Neuronal stem cell (in vitro differentiated cells): ENCODE measurements at regions not wholly inside any gene's neighbourhood (a gene's known extent, or its start where the extent isn't known, plus 50 kb on each side); places are given as distances from the start of the nearest gene placed in this dataset.
A peak's percentile ranks its signal among the peaks of the same experiment; 100 is the strongest.

Source experiments
- DNase-seq: peaks from one replicate; pipeline ENCODE4 v3.0.0-alpha.2; 2013; ENCODE audit warnings: low spot score
- H2AFZ ChIP-seq: one replicate; pipeline ENCODE4 v1.6.1; 2013; ENCODE audit warnings: mild to moderate bottlenecking, low read length, inconsistent platforms
- H2AK5ac ChIP-seq: 2 replicates; pipeline ENCODE4 v1.6.1; 2013; ENCODE audit warnings: low read depth, mild to moderate bottlenecking, inconsistent platforms, low read length, moderate library complexity, mixed read lengths
- H2BK120ac ChIP-seq: 2 replicates; pipeline ENCODE4 v1.6.1; 2013; ENCODE audit warnings: low read depth, mild to moderate bottlenecking, inconsistent platforms, low read length, moderate library complexity, mixed read lengths
- H2BK12ac ChIP-seq: one replicate; pipeline ENCODE4 v1.6.1; 2013; ENCODE audit warnings: low read length, inconsistent platforms
- H2BK15ac ChIP-seq: 2 replicates; pipeline ENCODE4 v1.6.1; 2013; ENCODE audit warnings: mild to moderate bottlenecking, low read length, inconsistent platforms, mixed read lengths
- H2BK5ac ChIP-seq: one replicate; pipeline ENCODE4 v1.6.1; 2013; ENCODE audit warnings: inconsistent platforms, mild to moderate bottlenecking, low read length, moderate library complexity
- H3K14ac ChIP-seq: one replicate; pipeline ENCODE4 v1.6.1; 2013; ENCODE audit warnings: low read length, inconsistent platforms
- H3K18ac ChIP-seq: 2 replicates; pipeline ENCODE4 v1.6.1; 2013; ENCODE audit warnings: low read length, inconsistent platforms
- H3K23ac ChIP-seq: 2 replicates; pipeline ENCODE4 v1.6.1; 2013; ENCODE audit warnings: low read depth, mild to moderate bottlenecking, mixed read lengths, low read length, inconsistent platforms; ENCODE audit not compliant: poor library complexity
- H3K27ac ChIP-seq: replicated peaks from 3 replicates; pipeline ENCODE4 v1.5.1; 2013; ENCODE audit warnings: low read length, inconsistent platforms
- H3K27me3 ChIP-seq, 3 experiments: 2 replicates each; pipeline ENCODE4 v1.6.1; 2013; ENCODE audit warnings: low read length in 3 of 3, mild to moderate bottlenecking in 2 of 3, inconsistent platforms in 1 of 3, low read depth in 1 of 3, mixed read lengths in 1 of 3, moderate library complexity in 1 of 3; ENCODE audit not compliant: control insufficient read depth in 3 of 3, insufficient read depth in 3 of 3
- H3K36me3 ChIP-seq, 2 donors: replicated peaks in 1 of 2; 2 replicates each; pipeline ENCODE4 v1.6.1; 2013; ENCODE audit warnings: low read length in 2 of 2; ENCODE audit not compliant: control insufficient read depth in 2 of 2, insufficient read depth in 2 of 2
- H3K4ac ChIP-seq: 2 replicates; pipeline ENCODE4 v1.6.1; 2013; ENCODE audit warnings: inconsistent platforms, mild to moderate bottlenecking, low read length, moderate library complexity
- H3K4me1 ChIP-seq, 2 donors: 1 replicate in 1 of 2; 2 replicates in 1 of 2; pipeline ENCODE4 v1.6.1; 2013; ENCODE audit warnings: low read length in 2 of 2, low read depth in 1 of 2; ENCODE audit not compliant: control insufficient read depth in 2 of 2, insufficient read depth in 1 of 2
- H3K4me2 ChIP-seq: one replicate; pipeline ENCODE4 v1.6.1; 2013; ENCODE audit warnings: mild to moderate bottlenecking, low read length, inconsistent platforms; ENCODE audit not compliant: insufficient read depth, poor library complexity, severe bottlenecking
- H3K4me3 ChIP-seq, 2 donors: 2 replicates each; pipeline ENCODE4 v1.5.1; 2013; ENCODE audit warnings: low read length in 2 of 2, mild to moderate bottlenecking in 2 of 2, inconsistent platforms in 1 of 2, moderate library complexity in 1 of 2
- H3K79me1 ChIP-seq: one replicate; pipeline ENCODE4 v1.6.1; 2013; ENCODE audit warnings: low read depth, mild to moderate bottlenecking, inconsistent platforms, low read length, moderate library complexity
- H3K9ac ChIP-seq: one replicate; pipeline ENCODE4 v1.6.1; 2013; ENCODE audit warnings: mild to moderate bottlenecking, low read depth, low read length, inconsistent platforms; ENCODE audit not compliant: poor library complexity
- H3K9me3 ChIP-seq, 2 donors: replicated peaks in 1 of 2; 2 replicates each; pipeline versions ENCODE3 to v1.6.1; 2013; ENCODE audit warnings: low read length in 2 of 2, mild to moderate bottlenecking in 2 of 2, inconsistent platforms in 1 of 2, low read depth in 1 of 2, mixed read lengths in 1 of 2, moderate library complexity in 1 of 2; ENCODE audit not compliant: control insufficient read depth in 2 of 2, insufficient read depth in 1 of 2
- H4K8ac ChIP-seq: one replicate; pipeline ENCODE4 v1.6.1; 2013; ENCODE audit warnings: low read depth, mild to moderate bottlenecking, inconsistent platforms, low read length, moderate library complexity
- H4K91ac ChIP-seq: one replicate; pipeline ENCODE4 v1.6.1; 2013; ENCODE audit warnings: low read length, low read depth, mild to moderate bottlenecking, inconsistent platforms; ENCODE audit not compliant: poor library complexity
- WGBS, 2 donors: extraction: QIAGEN DNeasy Blood & Tissue Kit; methylation state at CpG; one replicate each; pipeline ENCODE4 v1.1.7; 2013; ENCODE audit warnings: missing lambda C conversion rate in 2 of 2, mixed read lengths in 1 of 2; ENCODE audit not compliant: insufficient read length in 2 of 2, insufficient replicate concordance in 1 of 2; ENCODE audit errors: extremely low coverage in 2 of 2; 5-methylcytosine and 5-hydroxymethylcytosine counted together

GRCh38 chr17:33679595-33679994 lies 386.5 kb upstream of the ASIC2 start:
- Histone ChIP-seq H3K4me3 (no peak overlapping the region), H3K14ac (no peak overlapping the region), H2BK12ac (no peak overlapping the region), H2AFZ (no peak overlapping the region), H3K4me2 (no peak overlapping the region), H3K4ac (no peak overlapping the region), H2BK5ac (no peak overlapping the region), H3K27ac (no peak overlapping the region), H3K18ac (no peak overlapping the region), H2BK15ac (no peak overlapping the region), H4K91ac (no peak overlapping the region), H2BK120ac (no peak overlapping the region), H3K9me3 (no peaks in the 10 kb centered on the region), H3K36me3 (no peaks in the 10 kb centered on the region), H2AK5ac (no peak overlapping the region), H3K79me1 (no peaks in the 10 kb centered on the region), H4K8ac (no peak overlapping the region), H3K23ac (no peak overlapping the region), H3K27me3 (no peaks in the 10 kb centered on the region), H3K9ac (no peak overlapping the region), H3K4me1 (no peaks in the 10 kb centered on the region)
- WGBS, 2 donors, result no CpG with 5 or more reads among the region's 6 CpGs
- no peak for DNase-seq

GRCh38 chr17:33680472-33680871 lies 387.4 kb upstream of the ASIC2 start:
- H3K23ac ChIP-seq, result no peak overlapping the region
- no peak overlapping the region for H4K8ac ChIP-seq
- H3K18ac ChIP-seq, result peak overlapping the region; percentile 30
- no peak overlapping the region for H3K4ac ChIP-seq
- H4K91ac ChIP-seq, result no peak overlapping the region
- H3K79me1 ChIP-seq, result no peaks in the 10 kb centered on the region
- no peaks in the 10 kb centered on the region for H3K27me3 ChIP-seq
- no peak overlapping the region for H3K9ac ChIP-seq
- H3K36me3 ChIP-seq, result no peaks in the 10 kb centered on the region
- no peaks in the 10 kb centered on the region for H3K4me1 ChIP-seq
- H2AFZ ChIP-seq, result no peak overlapping the region
- DNase-seq, result no peak
- H3K4me3 ChIP-seq, result peak overlapping the region in 1 of 2 donors; percentile 16
- H3K14ac ChIP-seq, result no peak overlapping the region
- no peak overlapping the region for H2BK120ac ChIP-seq
- H3K9me3 ChIP-seq, result no peaks in the 10 kb centered on the region
- H2AK5ac ChIP-seq, result peak overlapping the region; percentile 23
- no peak overlapping the region for H3K4me2 ChIP-seq
- no peak overlapping the region for H2BK5ac ChIP-seq
- no peak overlapping the region for H2BK15ac ChIP-seq
- H3K27ac ChIP-seq, result no peak overlapping the region
- H2BK12ac ChIP-seq, result no peak overlapping the region
- no CpG with 5 or more reads among the region's 4 CpGs for WGBS, 2 donors

- H2AFZ ChIP-seq, result no peak overlapping the region
- H3K4me3 ChIP-seq, result no peak overlapping the region
- no peak overlapping the region for H2BK5ac ChIP-seq
- no peaks in the 10 kb centered on the region for H3K79me1 ChIP-seq
- H3K27me3 ChIP-seq, result no peaks in the 10 kb centered on the region
- no peak overlapping the region for H2BK12ac ChIP-seq
- H4K91ac ChIP-seq, result no peak overlapping the region
- H3K18ac ChIP-seq, result no peak overlapping the region
- H4K8ac ChIP-seq, result no peak overlapping the region
- H2BK120ac ChIP-seq, result no peak overlapping the region
- H2BK15ac ChIP-seq, result no peak overlapping the region
- no peak overlapping the region for H3K14ac ChIP-seq
- no peak overlapping the region for H3K4me2 ChIP-seq
- no peaks in the 10 kb centered on the region for H3K9me3 ChIP-seq
- no peak for DNase-seq
- no peak overlapping the region for H3K27ac ChIP-seq
- H3K23ac ChIP-seq, result no peak overlapping the region
- no peak overlapping the region for H2AK5ac ChIP-seq
- H3K36me3 ChIP-seq, result no peaks in the 10 kb centered on the region
- H3K4ac ChIP-seq, result no peak overlapping the region
- H3K4me1 ChIP-seq, result no peaks in the 10 kb centered on the region
- no peak overlapping the region for H3K9ac ChIP-seq
Observed at GRCh38 chr17:33682599-33682998, 389.5 kb upstream of the ASIC2 start.

- no peak for DNase-seq
- no peak overlapping the region for H2BK12ac ChIP-seq
- H3K4me2 ChIP-seq, result no peak overlapping the region
- no peak overlapping the region for H2BK5ac ChIP-seq
- no CpG with 5 or more reads among the region's 6 CpGs for WGBS, 2 donors
- no peaks in the 10 kb centered on the region for H3K4me1 ChIP-seq
- no peak overlapping the region for H3K4ac ChIP-seq
- no peak overlapping the region for H3K27ac ChIP-seq
- no peak overlapping the region for H4K8ac ChIP-seq
- H3K9me3 ChIP-seq, result no peaks in the 10 kb centered on the region
- H3K18ac ChIP-seq, result no peak overlapping the region
- H3K4me3 ChIP-seq, result no peak overlapping the region
- H2AK5ac ChIP-seq, result no peak overlapping the region
- no peak overlapping the region for H2BK120ac ChIP-seq
- no peak overlapping the region for H3K9ac ChIP-seq
- no peak overlapping the region for H2BK15ac ChIP-seq
- no peak overlapping the region for H3K14ac ChIP-seq
- H3K36me3 ChIP-seq, result no peaks in the 10 kb centered on the region
- H4K91ac ChIP-seq, result no peak overlapping the region
- no peak overlapping the region for H3K23ac ChIP-seq
- H3K27me3 ChIP-seq, result no peaks in the 10 kb centered on the region
- H3K79me1 ChIP-seq, result no peaks in the 10 kb centered on the region
- no peak overlapping the region for H2AFZ ChIP-seq
Observed at GRCh38 chr17:33684735-33685134, 391.6 kb upstream of the ASIC2 start.
